ENCODE measurements at regions not wholly inside any gene's neighbourhood (a gene's known extent, or its start where the extent isn't known, plus 50 kb on each side); places are given as distances from the start of the nearest gene placed in this dataset.

DNA sequence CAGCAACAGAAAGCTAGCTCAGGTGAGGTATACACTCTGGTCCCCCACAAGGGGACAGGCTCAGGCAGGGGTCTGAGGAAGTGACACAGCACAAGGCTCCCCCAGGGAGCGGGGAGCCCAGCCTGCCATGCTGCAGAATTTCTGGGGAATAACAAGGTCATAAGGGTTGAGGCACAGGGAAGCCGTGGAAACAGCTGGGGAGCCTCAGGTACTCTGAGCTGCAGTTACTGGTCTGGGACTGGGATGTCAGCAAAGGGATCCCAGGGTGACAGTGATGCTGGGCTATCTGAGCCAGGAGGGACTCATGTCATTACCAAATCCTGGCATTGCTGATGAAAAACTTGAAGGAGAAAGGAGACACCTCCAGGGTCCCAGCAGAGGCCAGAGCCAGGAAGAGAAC lies 64.4 kb upstream of the NANOS1 start:
- intact Hi-C loops (cut with micrococcal nuclease) = no loop called here
- H3K27ac ChIP-seq (ENCODE audit: low read depth, low read length) = no peak overlapping the region

DNA sequence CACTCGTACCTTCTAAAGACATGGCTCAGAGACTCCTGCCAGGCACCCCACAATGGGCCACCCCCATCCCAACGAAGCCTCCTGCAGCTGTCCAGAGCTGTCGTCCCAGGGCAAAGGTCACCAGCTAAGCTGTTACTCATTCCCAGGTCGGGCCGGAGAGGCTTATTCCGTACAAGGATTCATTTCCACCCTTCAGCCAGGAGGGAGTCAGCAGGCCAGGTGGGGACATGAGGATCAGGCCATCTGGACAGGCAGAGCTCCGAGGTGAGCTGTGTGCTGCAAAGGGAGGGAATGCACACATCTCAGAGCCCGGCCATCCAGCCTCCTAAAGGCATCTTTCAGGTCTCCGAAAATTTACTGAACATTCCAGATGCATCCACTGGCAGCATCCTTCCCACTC lies 63.9 kb upstream of the NANOS1 start:
- Histone ChIP-seq H3K9ac (ENCODE audit: low read length) (no peak overlapping the region), H3K27ac (ENCODE audit: low read depth, low read length) (no peak overlapping the region)
- TF ChIP-seq, protein P1, sequence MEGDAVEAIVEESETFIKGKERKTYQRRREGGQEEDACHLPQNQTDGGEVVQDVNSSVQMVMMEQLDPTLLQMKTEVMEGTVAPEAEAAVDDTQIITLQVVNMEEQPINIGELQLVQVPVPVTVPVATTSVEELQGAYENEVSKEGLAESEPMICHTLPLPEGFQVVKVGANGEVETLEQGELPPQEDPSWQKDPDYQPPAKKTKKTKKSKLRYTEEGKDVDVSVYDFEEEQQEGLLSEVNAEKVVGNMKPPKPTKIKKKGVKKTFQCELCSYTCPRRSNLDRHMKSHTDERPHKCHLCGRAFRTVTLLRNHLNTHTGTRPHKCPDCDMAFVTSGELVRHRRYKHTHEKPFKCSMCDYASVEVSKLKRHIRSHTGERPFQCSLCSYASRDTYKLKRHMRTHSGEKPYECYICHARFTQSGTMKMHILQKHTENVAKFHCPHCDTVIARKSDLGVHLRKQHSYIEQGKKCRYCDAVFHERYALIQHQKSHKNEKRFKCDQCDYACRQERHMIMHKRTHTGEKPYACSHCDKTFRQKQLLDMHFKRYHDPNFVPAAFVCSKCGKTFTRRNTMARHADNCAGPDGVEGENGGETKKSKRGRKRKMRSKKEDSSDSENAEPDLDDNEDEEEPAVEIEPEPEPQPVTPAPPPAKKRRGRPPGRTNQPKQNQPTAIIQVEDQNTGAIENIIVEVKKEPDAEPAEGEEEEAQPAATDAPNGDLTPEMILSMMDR (IDR thresholded peaks at IDR 0.05 in 2 of 3, conservative IDR thresholded peaks at IDR 0.05 in 1 of 3; ENCODE audit: borderline replicate concordance in 1 of 3, insufficient read depth in 1 of 3, low read depth in 2 of 3, low read length in 2 of 3) = no peak
- TF ChIP-seq ZFX (IDR thresholded peaks at IDR 0.05) = no peak
- TF ChIP-seq, protein P2, sequence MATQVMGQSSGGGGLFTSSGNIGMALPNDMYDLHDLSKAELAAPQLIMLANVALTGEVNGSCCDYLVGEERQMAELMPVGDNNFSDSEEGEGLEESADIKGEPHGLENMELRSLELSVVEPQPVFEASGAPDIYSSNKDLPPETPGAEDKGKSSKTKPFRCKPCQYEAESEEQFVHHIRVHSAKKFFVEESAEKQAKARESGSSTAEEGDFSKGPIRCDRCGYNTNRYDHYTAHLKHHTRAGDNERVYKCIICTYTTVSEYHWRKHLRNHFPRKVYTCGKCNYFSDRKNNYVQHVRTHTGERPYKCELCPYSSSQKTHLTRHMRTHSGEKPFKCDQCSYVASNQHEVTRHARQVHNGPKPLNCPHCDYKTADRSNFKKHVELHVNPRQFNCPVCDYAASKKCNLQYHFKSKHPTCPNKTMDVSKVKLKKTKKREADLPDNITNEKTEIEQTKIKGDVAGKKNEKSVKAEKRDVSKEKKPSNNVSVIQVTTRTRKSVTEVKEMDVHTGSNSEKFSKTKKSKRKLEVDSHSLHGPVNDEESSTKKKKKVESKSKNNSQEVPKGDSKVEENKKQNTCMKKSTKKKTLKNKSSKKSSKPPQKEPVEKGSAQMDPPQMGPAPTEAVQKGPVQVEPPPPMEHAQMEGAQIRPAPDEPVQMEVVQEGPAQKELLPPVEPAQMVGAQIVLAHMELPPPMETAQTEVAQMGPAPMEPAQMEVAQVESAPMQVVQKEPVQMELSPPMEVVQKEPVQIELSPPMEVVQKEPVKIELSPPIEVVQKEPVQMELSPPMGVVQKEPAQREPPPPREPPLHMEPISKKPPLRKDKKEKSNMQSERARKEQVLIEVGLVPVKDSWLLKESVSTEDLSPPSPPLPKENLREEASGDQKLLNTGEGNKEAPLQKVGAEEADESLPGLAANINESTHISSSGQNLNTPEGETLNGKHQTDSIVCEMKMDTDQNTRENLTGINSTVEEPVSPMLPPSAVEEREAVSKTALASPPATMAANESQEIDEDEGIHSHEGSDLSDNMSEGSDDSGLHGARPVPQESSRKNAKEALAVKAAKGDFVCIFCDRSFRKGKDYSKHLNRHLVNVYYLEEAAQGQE (IDR thresholded peaks at IDR 0.05; ENCODE audit: low read depth) = no peak

More for the DNA sequence above, 64.4 kb upstream of the NANOS1 start:
- no peaks in the 10 kb centered on the region for H3K36me3 ChIP-seq (ENCODE audit: control insufficient read depth in 1 of 2, insufficient read depth in 2 of 2, low read length in 2 of 2)
- no TSS peak for BruUV-seq (replicated peaks)
- H4K20me1 ChIP-seq (ENCODE audit: insufficient read depth) = no peaks in the 10 kb centered on the region
- ChIA-PET POLR2A (no interaction called here), RAD21 (ENCODE audit: low non-redundant PET in 1 of 2, low total read pairs in 2 of 2, uncharacterized antibody in 2 of 2, unreplicated experiment in 2 of 2) (no interaction called here), CTCF (no interaction called here)
- H3K4me1 ChIP-seq (ENCODE audit: control insufficient read depth in 1 of 2, insufficient read depth in 2 of 2, low read length in 2 of 2) = peaks cover 0 to 35% of the 10 kb centered on the region in 2 experiments; a peak in 2 of 4 replicates
- ATAC-seq (no peak; the same call in 1 of the 2 replicates), DNase-seq (ENCODE audit: low read depth, low spot score) (no peak)
- TF ChIP-seq, protein P1 (IDR thresholded peaks at IDR 0.05 in 2 of 3, conservative IDR thresholded peaks at IDR 0.05 in 1 of 3; ENCODE audit: borderline replicate concordance in 1 of 3, insufficient read depth in 1 of 3, low read depth in 2 of 3, low read length in 2 of 3) = no peak
- TF ChIP-seq ZFX (IDR thresholded peaks at IDR 0.05) = no peak
- no peak for TF ChIP-seq POLR2AphosphoS5 (IDR thresholded peaks at IDR 0.05; ENCODE audit: low read depth, low read length)
- no peak for TF ChIP-seq EZH2phosphoT487 (IDR thresholded peaks at IDR 0.05; ENCODE audit: borderline replicate concordance)
- no peak for TF ChIP-seq SRF (IDR thresholded peaks at IDR 0.05; ENCODE audit: low read depth)
- H3K4me2 ChIP-seq (ENCODE audit: low read length) = no peak overlapping the region
- no peaks in the 10 kb centered on the region for H3K9me2 ChIP-seq (ENCODE audit: insufficient read depth)
- no peaks in the 10 kb centered on the region for H3K79me2 ChIP-seq (ENCODE audit: insufficient read depth, low read length)
- no peak overlapping the region for H3K9ac ChIP-seq (ENCODE audit: low read length)
- no peaks in the 10 kb centered on the region for H3K9me3 ChIP-seq (ENCODE audit: control insufficient read depth in 1 of 2, insufficient read depth in 1 of 2, low read depth in 1 of 2, low read length in 2 of 2)
- no peak overlapping the region for H3K4me3 ChIP-seq (replicated peaks in 1 of 2; ENCODE audit: low read depth in 1 of 2, low read length in 2 of 2)
- H2AFZ ChIP-seq (ENCODE audit: low read depth, low read length, poor library complexity, severe bottlenecking) = no peak overlapping the region
- H3K27me3 ChIP-seq (ENCODE audit: insufficient read depth, low read length) = no peaks in the 10 kb centered on the region

More for the DNA sequence above, 63.9 kb upstream of the NANOS1 start:
- H3K36me3 ChIP-seq (ENCODE audit: control insufficient read depth in 1 of 2, insufficient read depth in 2 of 2, low read length in 2 of 2) = no peaks in the 10 kb centered on the region
- ChIA-PET CTCF (no interaction called here), POLR2A (no interaction called here), RAD21 (ENCODE audit: low non-redundant PET in 1 of 2, low total read pairs in 2 of 2, uncharacterized antibody in 2 of 2, unreplicated experiment in 2 of 2) (no interaction called here)
- no peaks in the 10 kb centered on the region for H3K27me3 ChIP-seq (ENCODE audit: insufficient read depth, low read length)
- H4K20me1 ChIP-seq (ENCODE audit: insufficient read depth) = no peaks in the 10 kb centered on the region
- no peak overlapping the region for H3K4me3 ChIP-seq (replicated peaks in 1 of 2; ENCODE audit: low read depth in 1 of 2, low read length in 2 of 2)
- peaks cover 0 to 32% of the 10 kb centered on the region in 2 experiments; a peak in 2 of 4 replicates for H3K4me1 ChIP-seq (ENCODE audit: control insufficient read depth in 1 of 2, insufficient read depth in 2 of 2, low read length in 2 of 2)
- BruUV-seq (replicated peaks) = no TSS peak
- ATAC-seq (no peak), DNase-seq (ENCODE audit: low read depth, low spot score) (no peak)
- H3K9me3 ChIP-seq (ENCODE audit: control insufficient read depth in 1 of 2, insufficient read depth in 1 of 2, low read depth in 1 of 2, low read length in 2 of 2) = no peaks in the 10 kb centered on the region
- no peaks in the 10 kb centered on the region for H3K79me2 ChIP-seq (ENCODE audit: insufficient read depth, low read length)
- no peaks in the 10 kb centered on the region for H3K9me2 ChIP-seq (ENCODE audit: insufficient read depth)
- intact Hi-C loops (cut with micrococcal nuclease) = no loop called here
- H3K4me2 ChIP-seq (ENCODE audit: low read length) = 0 out of 2 replicates have a peak overlapping the region, but pooled peaks have one; percentile 12
- H2AFZ ChIP-seq (ENCODE audit: low read depth, low read length, poor library complexity, severe bottlenecking) = no peak overlapping the region

Measured in HCT116 (cell line).